IMR-90 (cell line): ENCODE measurements at regions not wholly inside any gene's neighbourhood (a gene's known extent, or its start where the extent isn't known, plus 50 kb on each side); places are given as distances from the start of the nearest gene placed in this dataset.

ENCODE experiments used
- ATAC-seq: fragments of 200-7000 bp; cut with Tn5 transposase; 2 replicates; pipeline ENCODE4 v1.9.1; 2020; ENCODE audit warnings: low read depth, mild to moderate bottlenecking, moderate library complexity
- BruUV-seq: library from RNA; stranded (reverse); fragments of 400-500 nt; replicated peaks from 2 replicates; lab custom pipeline; 2021; lab: Mats Ljungman, UMichigan
- CTCF ChIA-PET: fragments of 300-600 bp; formaldehyde crosslinking; extraction: SDS; loops from one replicate; lab custom pipeline; 2021; ENCODE audit warnings: antibody characterized with exemption; lab: Yijun Ruan, JAX
- POLR2A ChIA-PET: fragments of 300-600 bp; sonication (Branson Sonifier 250); formaldehyde crosslinking; loops from one replicate; lab custom pipeline; 2022; ENCODE audit warnings: antibody characterized with exemption; ENCODE audit not compliant: unreplicated experiment; lab: Charles Lee
- DNase-seq: peaks from one replicate; pipeline ENCODE4 v3.0.0; 2013
- H2AFZ ChIP-seq: replicated peaks from 2 replicates; pipeline ENCODE3; 2013; ENCODE audit warnings: low read length, mild to moderate bottlenecking; ENCODE audit not compliant: poor library complexity
- H2AK5ac ChIP-seq: 2 replicates; pipeline ENCODE4 v1.6.1; 2013; ENCODE audit warnings: low read depth, low read length, inconsistent platforms
- H2AK9ac ChIP-seq: replicated peaks from 2 replicates; pipeline ENCODE3; 2013; ENCODE audit warnings: mild to moderate bottlenecking, low read depth, low read length, moderate library complexity; ENCODE audit not compliant: poor library complexity
- H2BK120ac ChIP-seq: 2 replicates; pipeline ENCODE4 v1.6.1; 2013; ENCODE audit warnings: low read depth, low read length, inconsistent platforms
- H2BK15ac ChIP-seq: 3 replicates; pipeline ENCODE4 v1.6.1; 2013; ENCODE audit warnings: low read depth, low read length, inconsistent platforms
- H2BK20ac ChIP-seq: 2 replicates; pipeline ENCODE4 v1.6.1; 2013; ENCODE audit warnings: low read depth, mild to moderate bottlenecking, inconsistent platforms, low read length, moderate library complexity
- H2BK5ac ChIP-seq: 2 replicates; pipeline ENCODE4 v1.6.1; 2013; ENCODE audit warnings: mild to moderate bottlenecking, low read depth, low read length, inconsistent platforms; ENCODE audit not compliant: poor library complexity, severe bottlenecking
- H3K14ac ChIP-seq: replicated peaks from 2 replicates; pipeline ENCODE4 v1.6.1; 2013; ENCODE audit warnings: low read depth, low read length, inconsistent platforms
- H3K18ac ChIP-seq: 2 replicates; pipeline ENCODE4 v1.6.1; 2013; ENCODE audit warnings: low read depth, low read length, control low read depth
- H3K23ac ChIP-seq: 2 replicates; pipeline ENCODE4 v1.6.1; 2013; ENCODE audit warnings: low read depth, low read length, inconsistent platforms
- H3K27ac ChIP-seq: 2 replicates; pipeline ENCODE4 v1.5.1; 2013; ENCODE audit warnings: mild to moderate bottlenecking, control low read depth, low read length; ENCODE audit not compliant: insufficient read depth
- H3K27me3 ChIP-seq: 2 replicates; pipeline ENCODE4 v1.6.1; 2013; ENCODE audit warnings: low read length; ENCODE audit not compliant: control insufficient read depth, insufficient read depth
- H3K36me3 ChIP-seq: 2 replicates; pipeline ENCODE4 v1.6.1; 2013; ENCODE audit warnings: low read length, mixed read lengths; ENCODE audit not compliant: control insufficient read depth, insufficient read depth
- H3K4ac ChIP-seq: 2 replicates; pipeline ENCODE4 v1.6.1; 2013; ENCODE audit warnings: low read depth, low read length, inconsistent platforms
- H3K4me1 ChIP-seq: 2 replicates; pipeline ENCODE4 v1.6.1; 2013; ENCODE audit warnings: low read length, mixed read lengths; ENCODE audit not compliant: control insufficient read depth, insufficient read depth
- H3K4me2 ChIP-seq: 2 replicates; pipeline ENCODE4 v1.6.1; 2013; ENCODE audit warnings: low read depth, mild to moderate bottlenecking, control low read depth, low read length, moderate library complexity
- H3K4me3 ChIP-seq: 2 replicates; pipeline ENCODE4 v1.5.1; 2013; ENCODE audit warnings: low read depth, mild to moderate bottlenecking, control low read depth, low read length, moderate library complexity; ENCODE audit not compliant: insufficient read depth
- H3K56ac ChIP-seq: 2 replicates; pipeline ENCODE4 v1.6.1; 2013; ENCODE audit warnings: low read length, inconsistent platforms; ENCODE audit not compliant: insufficient read depth; ENCODE audit errors: extremely low read depth
- H3K79me1 ChIP-seq, 2 experiments: 2 replicates each; pipeline ENCODE4 v1.6.1; 2013; ENCODE audit warnings: low read length in 2 of 2, inconsistent platforms in 1 of 2, low read depth in 1 of 2
- H3K9ac ChIP-seq: 2 replicates; pipeline ENCODE4 v1.6.1; 2013; ENCODE audit warnings: low read depth, low read length, control low read depth
- H3K9me1 ChIP-seq: 2 replicates; pipeline ENCODE4 v1.6.1; 2013; ENCODE audit warnings: low read length, inconsistent platforms; ENCODE audit not compliant: insufficient read depth
- H3K9me3 ChIP-seq: 2 replicates; pipeline ENCODE4 v1.6.1; 2013; ENCODE audit warnings: low read length; ENCODE audit not compliant: control insufficient read depth, insufficient read depth
- H4K20me1 ChIP-seq: 2 replicates; pipeline ENCODE4 v1.6.1; 2013; ENCODE audit warnings: low read length, inconsistent platforms; ENCODE audit not compliant: insufficient read depth
- H4K5ac ChIP-seq: 2 replicates; pipeline ENCODE4 v1.6.1; 2013; ENCODE audit warnings: mild to moderate bottlenecking, low read depth, low read length, control low read depth
- H4K8ac ChIP-seq, 2 experiments: 2 replicates each; pipeline ENCODE4 v1.6.1; 2013; ENCODE audit warnings: low read depth in 2 of 2, low read length in 2 of 2, control low read depth in 1 of 2, inconsistent platforms in 1 of 2
- H4K91ac ChIP-seq: 2 replicates; pipeline ENCODE4 v1.6.1; 2013; ENCODE audit warnings: low read depth, low read length, inconsistent platforms; ENCODE audit not compliant: insufficient read depth
- BHLHE40 ChIP-seq: fragments of 150-350 bp; IDR thresholded peaks from 2 replicates; pipeline ENCODE4 v1.6.1; 2016; ENCODE audit warnings: mild to moderate bottlenecking, low read depth, low read length
- CEBPB ChIP-seq: IDR thresholded peaks from 2 replicates; pipeline ENCODE4 v1.6.1; 2012; ENCODE audit warnings: low read depth, low read length, improper control_type of control experiment
- CHD1 ChIP-seq: IDR thresholded peaks from 2 replicates; pipeline ENCODE4 v1.6.1; 2012; ENCODE audit warnings: low read depth, low read length, improper control_type of control experiment
- FOS ChIP-seq: fragments of 150-350 bp; IDR thresholded peaks from 2 replicates; pipeline ENCODE4 v1.6.1; 2016; ENCODE audit warnings: low read depth, low read length
- MAFK ChIP-seq: IDR thresholded peaks from 2 replicates; pipeline ENCODE4 v1.6.1; 2012; ENCODE audit warnings: low read depth, low read length, improper control_type of control experiment
- MAZ ChIP-seq: IDR thresholded peaks from 2 replicates; pipeline ENCODE4 v1.6.1; 2012; ENCODE audit warnings: low read depth, mild to moderate bottlenecking, low read length, improper control_type of control experiment, moderate library complexity, borderline replicate concordance
- MXI1 ChIP-seq: IDR thresholded peaks from 2 replicates; pipeline ENCODE4 v1.6.1; 2012; ENCODE audit warnings: low read depth, mild to moderate bottlenecking, low read length, moderate library complexity, borderline replicate concordance
- NFE2L2 ChIP-seq: fragments of 150-350 bp; IDR thresholded peaks from 2 replicates; pipeline ENCODE4 v1.6.1; 2016; ENCODE audit warnings: low read depth, mild to moderate bottlenecking, low read length
- POLR2A ChIP-seq: IDR thresholded peaks from 2 replicates; pipeline ENCODE4 v1.6.1; 2012; ENCODE audit warnings: mild to moderate bottlenecking, low read depth, low read length
- RAD21 ChIP-seq: IDR thresholded peaks from 2 replicates; pipeline ENCODE4 v1.6.1; 2012; ENCODE audit warnings: low read length, improper control_type of control experiment
- RCOR1 ChIP-seq: IDR thresholded peaks from 2 replicates; pipeline ENCODE4 v1.6.1; 2012; ENCODE audit warnings: mild to moderate bottlenecking, low read length, improper control_type of control experiment; ENCODE audit not compliant: insufficient replicate concordance
- RFX5 ChIP-seq: IDR thresholded peaks from 2 replicates; pipeline ENCODE4 v1.8.0; 2012; ENCODE audit warnings: low read depth, mild to moderate bottlenecking, low read length, moderate library complexity
- SMC3 ChIP-seq: fragments of 150-350 bp; IDR thresholded peaks from 2 replicates; pipeline ENCODE4 v1.6.1; 2016; ENCODE audit warnings: low read depth, mild to moderate bottlenecking, antibody characterized with exemption, low read length, moderate library complexity
- USF2 ChIP-seq: fragments of 150-350 bp; IDR thresholded peaks from 2 replicates; pipeline ENCODE4 v1.6.1; 2017; ENCODE audit warnings: mild to moderate bottlenecking, antibody characterized with exemption, low read length, low read depth
- WGBS, 2 experiments: methylation state at CpG; one replicate each; pipeline versions ENCODE4 v1.1.5 to v1.1.7; 2013; ENCODE audit warnings: missing lambda C conversion rate in 2 of 2; ENCODE audit not compliant: insufficient read length in 1 of 2; ENCODE audit errors: extremely low coverage in 2 of 2; 5-methylcytosine and 5-hydroxymethylcytosine counted together
- dilution Hi-C: fragments of 300-500 bp; cut with HindIII; formaldehyde crosslinking; loops from one replicate; pipeline ENCODE4 v1.14.3; 2018; ENCODE audit warnings: low sequenced_read_pairs; ENCODE audit not compliant: unreplicated experiment
- in situ Hi-C: fragments of 300-500 bp; cut with MboI; formaldehyde crosslinking; loops from 3 replicates; pipeline ENCODE4 v1.14.3; 2019; ENCODE audit warnings: low sequenced_read_pairs, inconsistent platforms, mixed read lengths
- intact Hi-C: fragments of 100-400 bp; cut with micrococcal nuclease; formaldehyde crosslinking; loops from 2 replicates; pipeline ENCODE4 v1.10.0; 2022
- TF ChIP-seq, protein P1 (sequence below): conservative IDR thresholded peaks from 2 replicates; pipeline ENCODE4 v1.5.1; 2012; ENCODE audit warnings: mild to moderate bottlenecking, low read depth, low read length, improper control_type of control experiment
- TF ChIP-seq, protein P2 (sequence below): fragments of 150-350 bp; IDR thresholded peaks from 2 replicates; pipeline ENCODE4 v1.6.1; 2016; ENCODE audit warnings: low read depth, mild to moderate bottlenecking, low read length, moderate library complexity, borderline replicate concordance

DNA sequence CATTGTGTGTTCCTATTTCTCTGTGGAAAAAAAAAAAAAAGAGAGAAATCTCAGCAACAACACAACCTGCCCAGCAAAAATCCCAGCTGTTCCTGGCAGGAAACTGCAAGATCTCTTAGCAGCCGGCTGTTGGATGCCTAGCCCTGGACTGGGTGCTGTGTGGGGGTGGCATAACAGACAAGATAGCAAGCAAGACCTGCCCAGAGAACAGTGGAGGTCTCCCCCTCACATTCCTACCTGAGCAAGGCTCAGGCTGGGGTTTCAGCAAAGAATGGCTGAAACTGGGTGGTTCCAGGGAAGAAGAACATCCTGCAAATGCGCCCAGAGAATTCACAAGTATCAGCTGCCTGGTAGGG, 248.8 kb upstream of the ZMIZ1 start:
- 83% methylated on average over 1 of the region's 2 CpGs; no CpG with 5 or more reads in 1 of the 2 experiments for WGBS, 2 experiments
- in situ Hi-C loops (no loop called here), dilution Hi-C loops (no loop called here), intact Hi-C loops (no loop called here)
- no peak overlapping the region for H2AK5ac ChIP-seq
- no peak overlapping the region for H2AFZ ChIP-seq
- H2BK5ac ChIP-seq: no peak overlapping the region
- H2BK120ac ChIP-seq: no peak overlapping the region
- no peak overlapping the region for H3K4me3 ChIP-seq
- TF ChIP-seq SMC3: no peak
- no peak for TF ChIP-seq RCOR1
- no peak for TF ChIP-seq CHD1
- TF ChIP-seq, protein P1, sequence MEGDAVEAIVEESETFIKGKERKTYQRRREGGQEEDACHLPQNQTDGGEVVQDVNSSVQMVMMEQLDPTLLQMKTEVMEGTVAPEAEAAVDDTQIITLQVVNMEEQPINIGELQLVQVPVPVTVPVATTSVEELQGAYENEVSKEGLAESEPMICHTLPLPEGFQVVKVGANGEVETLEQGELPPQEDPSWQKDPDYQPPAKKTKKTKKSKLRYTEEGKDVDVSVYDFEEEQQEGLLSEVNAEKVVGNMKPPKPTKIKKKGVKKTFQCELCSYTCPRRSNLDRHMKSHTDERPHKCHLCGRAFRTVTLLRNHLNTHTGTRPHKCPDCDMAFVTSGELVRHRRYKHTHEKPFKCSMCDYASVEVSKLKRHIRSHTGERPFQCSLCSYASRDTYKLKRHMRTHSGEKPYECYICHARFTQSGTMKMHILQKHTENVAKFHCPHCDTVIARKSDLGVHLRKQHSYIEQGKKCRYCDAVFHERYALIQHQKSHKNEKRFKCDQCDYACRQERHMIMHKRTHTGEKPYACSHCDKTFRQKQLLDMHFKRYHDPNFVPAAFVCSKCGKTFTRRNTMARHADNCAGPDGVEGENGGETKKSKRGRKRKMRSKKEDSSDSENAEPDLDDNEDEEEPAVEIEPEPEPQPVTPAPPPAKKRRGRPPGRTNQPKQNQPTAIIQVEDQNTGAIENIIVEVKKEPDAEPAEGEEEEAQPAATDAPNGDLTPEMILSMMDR: no peak
- no peak for TF ChIP-seq CEBPB
- no peak for TF ChIP-seq MXI1
- TF ChIP-seq, protein P2, sequence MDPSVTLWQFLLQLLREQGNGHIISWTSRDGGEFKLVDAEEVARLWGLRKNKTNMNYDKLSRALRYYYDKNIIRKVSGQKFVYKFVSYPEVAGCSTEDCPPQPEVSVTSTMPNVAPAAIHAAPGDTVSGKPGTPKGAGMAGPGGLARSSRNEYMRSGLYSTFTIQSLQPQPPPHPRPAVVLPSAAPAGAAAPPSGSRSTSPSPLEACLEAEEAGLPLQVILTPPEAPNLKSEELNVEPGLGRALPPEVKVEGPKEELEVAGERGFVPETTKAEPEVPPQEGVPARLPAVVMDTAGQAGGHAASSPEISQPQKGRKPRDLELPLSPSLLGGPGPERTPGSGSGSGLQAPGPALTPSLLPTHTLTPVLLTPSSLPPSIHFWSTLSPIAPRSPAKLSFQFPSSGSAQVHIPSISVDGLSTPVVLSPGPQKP: no peak
- no peak for TF ChIP-seq POLR2A
- TF ChIP-seq MAZ: no peak
- no peak for TF ChIP-seq MAFK
- no peak for TF ChIP-seq NFE2L2
- no peak for TF ChIP-seq RFX5
- no peak for TF ChIP-seq USF2
- no peak for TF ChIP-seq BHLHE40
- TF ChIP-seq RAD21: no peak
- TF ChIP-seq FOS: no peak
- H3K23ac ChIP-seq: no peak overlapping the region
- no peak overlapping the region for H4K5ac ChIP-seq
- H3K4me1 ChIP-seq: no peaks in the 10 kb centered on the region; the same call in 1 of the 2 replicates
- no peaks in the 10 kb centered on the region for H3K79me1 ChIP-seq
- no peak for ATAC-seq
- H4K8ac ChIP-seq: no peak overlapping the region
- BruUV-seq: no TSS peak
- H4K91ac ChIP-seq: no peak overlapping the region
- no peak overlapping the region for H3K4ac ChIP-seq
- no peak overlapping the region for H3K14ac ChIP-seq
- peaks cover 3% of the 10 kb centered on the region for H3K9me3 ChIP-seq
- no peak overlapping the region for H3K9ac ChIP-seq
- POLR2A ChIA-PET: no interaction called here
- H3K56ac ChIP-seq: no peak overlapping the region
- no peak overlapping the region for H2BK20ac ChIP-seq
- no peak overlapping the region for H3K18ac ChIP-seq
- H3K9me1 ChIP-seq: 0 out of 2 replicates have a peak, but pooled peaks cover 3% of the 10 kb centered on the region
- CTCF ChIA-PET: no interaction called here
- H3K4me2 ChIP-seq: no peak overlapping the region
- no peaks in the 10 kb centered on the region for H3K36me3 ChIP-seq
- H4K20me1 ChIP-seq: no peaks in the 10 kb centered on the region
- H2BK15ac ChIP-seq: no peak overlapping the region
- H3K27me3 ChIP-seq: peaks cover 21% of the 10 kb centered on the region
- H2AK9ac ChIP-seq: no peak overlapping the region
- no peak overlapping the region for H3K27ac ChIP-seq
- DNase-seq: no peak
